HG02884 (cell line): ENCODE measurements at regions not wholly inside any gene's neighbourhood (a gene's known extent, or its start where the extent isn't known, plus 50 kb on each side); places are given as distances from the start of the nearest gene placed in this dataset.

Experiments used
- ATAC-seq: cut with Tn5 transposase; IDR thresholded peaks from one replicate; pipeline ENCODE4 v1.9.1; 2021; ENCODE audit warnings: mild to moderate bottlenecking, moderate library complexity; ENCODE audit not compliant: unreplicated experiment

DNA sequence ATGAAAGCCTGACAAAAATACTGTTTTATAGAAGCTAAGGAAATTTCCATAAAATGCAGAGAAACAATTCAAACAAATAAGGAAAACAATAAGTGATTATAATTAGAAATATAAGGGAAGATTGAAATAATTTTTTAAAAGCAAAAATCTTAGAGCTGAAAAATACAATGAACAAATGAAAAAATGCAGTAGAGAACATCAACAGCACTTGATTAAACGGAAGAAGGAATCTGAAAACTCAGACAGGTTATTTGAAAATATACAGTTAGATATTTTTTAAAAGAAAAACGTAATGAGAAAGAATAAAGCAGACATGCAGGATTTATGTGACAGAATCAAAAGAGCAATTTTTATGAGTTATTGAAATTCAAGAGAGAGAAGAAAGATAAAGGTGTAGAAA is 279.1 kb upstream of the MAGI2 start:
- no peak for ATAC-seq

DNA sequence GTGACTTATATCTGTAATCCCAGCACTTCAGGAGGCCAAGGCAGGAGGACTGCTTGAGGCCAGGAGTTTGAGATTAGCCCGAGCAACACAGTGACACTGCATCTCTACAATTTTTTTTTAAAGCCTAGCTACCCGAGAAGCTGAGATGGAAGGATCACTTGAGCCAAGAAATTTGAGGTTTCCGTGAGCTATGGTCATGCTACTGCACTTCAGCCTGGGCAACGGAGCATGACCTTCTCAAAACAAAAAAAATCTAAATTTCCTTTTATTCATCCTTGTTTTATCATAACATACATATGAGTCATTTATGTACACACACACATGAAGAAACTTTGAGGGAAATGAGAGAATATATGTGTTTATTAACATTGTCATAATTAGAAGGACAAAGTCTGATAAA is 277.5 kb upstream of the MAGI2 start:
- ATAC-seq = no peak

DNA sequence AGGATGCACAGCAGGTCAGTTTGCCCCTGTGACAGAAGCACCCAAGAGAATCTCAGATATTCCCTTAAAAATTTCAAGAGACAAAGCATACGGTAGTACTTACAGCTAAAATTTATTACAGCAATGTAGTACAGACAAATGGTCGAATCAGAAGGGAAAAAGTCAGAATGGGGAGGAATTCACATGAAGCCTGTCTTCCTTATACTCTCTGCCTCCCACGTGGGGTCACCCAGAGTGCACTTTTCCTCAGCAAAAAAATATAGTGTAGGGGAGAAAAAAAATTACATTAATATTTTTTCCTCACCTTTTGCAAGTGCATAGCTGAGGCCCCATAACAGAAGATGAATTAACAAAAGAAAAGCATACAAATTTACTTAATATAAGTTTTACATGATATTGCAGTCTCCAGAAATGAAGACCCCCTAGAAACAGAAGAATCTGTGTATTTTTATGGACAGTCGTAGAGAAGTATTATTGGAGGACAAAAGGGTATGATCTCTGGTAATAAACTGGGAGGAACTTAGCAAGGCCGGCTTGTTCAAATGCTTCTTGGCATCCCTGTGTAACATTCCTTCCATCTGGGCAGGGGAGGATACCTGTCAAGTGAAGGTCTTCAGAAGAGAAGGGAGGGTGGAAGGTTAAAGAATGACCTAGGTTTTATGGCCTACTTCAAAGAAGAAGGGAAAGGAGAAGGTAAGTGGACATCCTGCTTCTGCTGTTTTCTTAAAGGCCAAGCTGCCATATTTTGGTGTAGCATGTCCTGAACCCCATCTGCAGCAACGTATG is 270.6 kb upstream of the MAGI2 start:
- ATAC-seq = no peak

DNA sequence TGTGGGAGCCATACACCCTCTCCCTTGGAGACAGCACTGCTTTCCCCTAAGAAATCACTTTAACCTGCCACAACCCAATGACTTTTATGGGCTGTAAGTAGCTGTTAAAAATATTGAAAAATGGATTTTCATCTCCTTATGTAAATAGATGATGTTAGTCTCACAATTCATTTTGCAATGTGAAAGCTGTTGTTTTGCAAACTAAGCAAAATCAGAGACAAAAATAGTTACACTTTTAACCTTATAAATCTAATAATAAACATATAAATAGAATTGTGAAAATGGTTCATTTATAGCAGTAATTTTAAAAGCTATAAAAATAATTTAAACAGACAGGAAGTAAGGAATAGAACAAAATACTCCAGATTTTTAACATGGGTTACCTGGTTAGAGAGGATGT is 268.8 kb upstream of the MAGI2 start:
- ATAC-seq = no peak

DNA sequence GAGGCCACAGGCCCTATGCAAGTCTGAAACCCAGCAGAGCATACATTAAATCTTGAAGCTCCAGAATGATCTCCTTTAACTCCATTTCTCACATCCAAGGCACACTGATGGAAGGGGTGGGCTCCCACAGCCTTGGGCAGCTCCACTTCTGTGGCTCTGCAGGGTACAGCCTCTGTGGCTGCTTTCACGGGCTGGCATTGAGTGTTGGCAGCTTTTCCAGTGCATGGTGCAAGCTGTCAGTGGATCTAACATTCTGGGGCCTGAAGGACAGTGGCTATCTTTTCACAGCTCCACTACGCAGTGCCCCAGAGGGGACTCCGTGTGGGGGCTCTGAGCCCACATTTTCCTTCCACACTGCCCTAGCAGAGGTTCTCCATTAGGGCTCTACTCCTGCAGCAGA is 265.7 kb upstream of the MAGI2 start:
- no peak for ATAC-seq

DNA sequence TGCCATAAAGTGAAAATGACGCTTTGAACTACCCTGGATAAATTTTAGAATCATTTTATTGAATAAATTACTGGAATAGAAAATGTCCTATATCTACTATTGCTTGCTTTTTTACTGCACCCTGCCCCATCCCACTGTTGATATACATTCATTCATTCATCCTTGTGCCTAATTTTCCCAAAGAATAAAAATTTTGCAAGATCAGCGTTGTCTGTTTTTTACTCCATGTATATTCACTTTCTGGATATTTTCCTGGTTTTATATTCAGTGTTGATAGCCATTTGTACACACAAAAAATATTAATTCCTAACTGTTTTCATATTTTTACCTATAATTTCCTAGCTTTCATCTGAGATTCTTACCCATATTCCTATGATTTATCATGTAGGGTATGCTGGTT is 262.9 kb upstream of the MAGI2 start:
- ATAC-seq = no peak

DNA sequence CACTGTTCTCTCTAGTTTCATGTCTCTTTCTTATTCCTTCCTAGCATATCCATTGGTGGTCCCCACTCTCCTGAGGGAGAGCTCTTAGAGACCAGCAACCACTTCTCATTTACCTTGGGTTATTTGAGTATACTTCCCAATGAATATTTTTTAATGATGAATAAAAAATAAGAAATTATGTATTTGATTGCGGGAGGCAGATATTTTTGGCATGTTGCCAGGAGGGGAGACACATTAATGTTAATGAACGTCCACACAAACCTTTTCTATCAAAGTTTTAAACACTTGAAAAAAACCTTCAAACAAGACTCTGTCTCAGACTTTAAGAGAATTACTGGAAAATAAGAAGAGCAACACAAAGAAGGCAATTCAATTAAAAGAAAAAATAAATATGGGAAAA is 260.6 kb upstream of the MAGI2 start:
- no peak for ATAC-seq

DNA sequence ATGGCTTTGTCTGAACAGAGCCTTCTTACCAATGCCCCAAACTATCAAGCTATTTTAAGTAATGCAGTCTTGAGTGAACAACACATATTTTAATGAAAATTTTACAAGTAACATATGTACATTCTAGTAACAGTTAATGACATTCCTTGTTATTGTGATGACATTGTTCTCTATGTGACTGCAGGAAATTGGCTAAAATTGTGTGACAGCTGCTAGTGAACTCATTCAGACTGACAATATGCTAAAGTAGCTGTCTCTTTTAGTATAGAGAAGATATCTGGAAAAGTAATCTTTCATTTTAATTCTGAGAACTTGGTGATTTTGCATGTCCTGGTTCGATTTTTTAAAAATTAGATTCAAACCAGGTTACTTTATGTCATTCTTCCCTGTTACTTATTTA is 259.8 kb upstream of the MAGI2 start:
- no peak for ATAC-seq

DNA sequence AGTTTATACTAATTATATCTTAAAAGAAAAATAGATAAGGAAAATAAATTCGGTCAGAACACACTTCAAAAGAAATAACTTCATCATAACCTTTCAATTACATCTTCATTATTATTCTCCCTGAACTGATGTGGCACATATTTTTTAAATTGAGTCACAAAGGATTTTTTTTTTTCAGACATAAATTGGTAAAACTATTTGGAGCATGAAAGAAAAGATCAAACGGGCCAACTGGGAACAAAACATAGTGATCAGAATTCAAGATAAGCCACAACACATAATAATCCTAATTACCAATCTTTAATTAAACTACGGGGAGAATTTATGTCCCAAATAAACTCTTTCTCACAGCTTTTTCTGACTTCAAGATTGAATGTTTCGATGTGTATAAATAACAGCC is 258.2 kb upstream of the MAGI2 start:
- no peak for ATAC-seq

DNA sequence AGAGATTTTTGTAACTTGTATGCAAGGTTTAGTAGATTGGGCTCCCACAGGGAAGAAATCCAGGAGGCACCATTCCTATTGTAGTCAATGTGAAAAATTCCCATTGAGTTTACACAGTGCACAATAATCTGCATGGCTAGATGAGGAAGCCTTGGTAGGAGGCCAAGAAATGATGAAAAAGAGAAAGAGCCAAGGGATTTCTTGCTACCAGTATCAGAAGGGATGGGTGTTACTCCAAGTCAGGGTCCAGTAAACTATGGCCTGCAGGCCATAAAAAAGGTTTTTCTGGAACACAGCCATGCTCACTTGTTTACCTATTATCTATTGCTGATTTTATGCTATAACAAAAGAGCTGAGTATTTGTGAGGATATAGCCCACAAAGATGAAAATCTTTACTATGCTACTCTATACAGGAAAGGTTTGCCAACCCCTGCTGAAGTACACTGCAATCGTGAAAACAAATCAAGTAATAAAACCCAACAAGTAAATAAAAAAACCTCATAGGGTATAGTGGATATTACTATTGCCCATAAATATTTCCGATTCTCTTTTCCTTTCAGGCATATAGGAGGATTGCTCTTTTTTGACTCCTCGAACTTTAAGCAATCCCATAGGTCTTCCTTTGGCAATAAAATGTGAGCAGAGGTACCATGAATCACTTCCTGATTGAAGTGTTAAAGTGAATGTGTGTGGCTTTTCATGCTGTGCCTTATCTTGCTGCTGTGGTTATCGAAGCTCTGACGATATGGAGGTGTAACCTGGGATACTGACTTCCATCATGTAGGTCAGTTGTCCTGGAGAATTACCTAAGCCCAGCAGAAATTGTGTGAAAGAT is 256.3 kb upstream of the MAGI2 start:
- ATAC-seq = no peak

DNA sequence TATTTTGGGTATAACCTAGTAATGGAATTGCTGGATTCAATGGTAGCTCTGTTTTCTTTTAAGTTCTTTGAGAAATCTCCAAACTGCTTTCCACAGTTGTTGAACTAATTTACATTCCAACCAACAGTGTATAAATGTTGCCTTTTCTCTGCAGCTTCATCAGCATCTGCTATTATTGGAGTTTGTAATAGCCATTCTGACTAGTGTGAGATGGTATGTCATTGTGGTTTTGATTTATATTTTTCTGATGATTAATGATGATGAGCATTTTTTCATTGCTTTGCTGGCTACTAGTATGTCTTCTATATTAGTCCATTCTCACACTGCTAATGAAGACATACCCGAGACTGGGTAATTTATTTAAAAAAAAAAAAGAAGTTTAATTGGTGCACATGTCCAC is 248.6 kb upstream of the MAGI2 start:
- no peak for ATAC-seq

DNA sequence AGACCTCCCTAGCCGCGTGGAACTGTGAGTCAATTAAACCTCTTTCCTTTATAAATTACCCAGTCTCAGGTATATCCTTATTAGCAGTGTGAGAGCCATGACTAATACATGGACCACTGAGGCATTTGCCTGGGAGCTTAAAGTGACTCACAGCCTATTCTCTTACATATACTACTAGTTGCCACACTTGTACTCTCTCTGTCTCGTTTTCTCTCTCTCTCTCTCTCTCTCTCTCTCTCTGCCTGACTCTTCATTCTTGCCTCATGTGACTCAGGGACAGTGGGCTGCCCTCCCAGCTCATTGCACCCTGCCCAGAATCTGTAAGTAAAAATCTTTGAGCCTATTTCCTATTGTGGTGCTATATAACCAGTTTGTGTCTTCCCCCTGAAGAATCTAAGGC is 238.5 kb upstream of the MAGI2 start:
- no peak for ATAC-seq

DNA sequence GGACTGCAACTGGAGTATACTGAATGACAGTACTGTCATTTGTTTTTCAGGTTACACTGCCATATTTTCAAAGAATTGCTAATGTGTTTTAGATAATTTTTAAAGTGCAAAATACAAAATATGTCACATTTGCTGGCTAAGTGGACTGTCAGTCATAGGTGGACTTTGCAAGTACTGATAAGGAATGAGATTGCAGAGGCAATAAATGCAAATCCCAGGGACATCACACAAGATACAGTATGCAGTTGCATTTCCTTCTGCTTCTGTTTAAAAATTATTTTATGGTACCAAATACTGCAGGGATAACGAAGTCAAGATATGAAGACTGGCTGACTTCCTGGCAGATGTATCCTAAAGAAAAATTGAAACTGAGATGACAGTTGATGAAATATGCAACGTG is 237.6 kb upstream of the MAGI2 start:
- no peak for ATAC-seq

DNA sequence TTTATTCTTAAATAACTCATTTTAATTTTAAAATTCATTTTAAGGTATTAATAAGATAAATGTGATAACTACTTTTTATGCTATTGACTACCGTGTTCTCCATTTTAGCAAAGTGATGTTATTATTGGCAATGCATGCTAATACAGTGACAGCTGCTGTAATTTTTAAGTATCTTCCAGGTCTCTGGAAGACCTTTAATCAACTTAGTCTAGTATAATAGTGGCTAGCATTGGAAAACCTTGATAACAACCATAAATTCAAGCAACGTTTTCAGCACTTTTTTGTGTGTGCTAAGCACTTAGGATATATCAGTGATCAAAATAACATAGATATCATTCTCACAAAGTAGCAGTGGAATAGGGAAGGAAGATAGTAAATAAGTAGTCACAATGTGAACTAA is 230.9 kb upstream of the MAGI2 start:
- ATAC-seq = no peak

DNA sequence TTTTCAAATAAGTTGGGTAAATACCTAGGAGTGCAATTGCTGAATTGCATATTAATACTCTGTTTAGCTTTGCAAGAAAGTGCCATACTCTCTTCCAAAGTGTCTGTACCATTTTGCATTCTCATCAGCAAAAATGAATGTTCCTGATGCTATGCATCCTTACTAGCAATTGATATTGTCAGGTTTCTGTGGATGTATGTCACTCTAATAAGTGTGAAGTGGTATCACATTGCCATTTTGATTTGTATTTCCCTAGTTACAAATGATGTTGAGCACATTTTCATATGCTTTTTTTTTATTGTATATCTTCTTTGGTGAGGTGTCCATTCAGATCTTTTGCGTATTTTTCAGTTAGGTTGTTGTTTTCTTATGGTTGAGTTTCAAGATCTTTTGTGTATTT is 230.4 kb upstream of the MAGI2 start:
- no peak for ATAC-seq

DNA sequence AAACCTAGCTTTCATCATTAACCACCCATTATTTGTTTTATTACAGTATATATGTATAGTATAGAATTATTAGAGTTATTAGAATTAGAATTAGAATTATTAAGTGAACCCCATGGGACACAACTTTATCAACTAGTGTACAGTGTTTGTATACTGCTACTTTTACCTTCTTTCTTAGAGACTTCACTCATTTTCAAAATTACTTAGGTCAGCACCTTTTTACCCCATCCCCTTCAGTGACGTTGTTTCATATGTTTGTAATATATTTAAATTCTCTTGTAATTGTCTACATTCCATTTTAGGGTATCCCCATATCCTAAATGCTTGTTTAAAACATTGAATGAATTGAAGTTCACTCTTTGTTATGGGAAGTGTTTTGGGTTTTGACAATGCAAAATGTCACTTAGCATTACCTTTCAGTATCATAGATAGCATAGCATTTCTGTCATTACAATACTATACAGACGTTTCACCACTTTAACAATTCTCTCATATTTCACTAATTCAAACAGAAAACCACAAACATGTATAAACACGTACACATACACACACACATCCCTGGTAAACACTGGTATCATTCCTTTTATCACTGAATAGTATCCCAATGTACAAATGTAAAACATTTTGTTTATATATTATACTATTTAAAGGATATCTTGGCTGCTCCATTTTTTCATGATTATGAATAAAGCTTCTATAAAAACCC is 229.9 kb upstream of the MAGI2 start:
- ATAC-seq = no peak

DNA sequence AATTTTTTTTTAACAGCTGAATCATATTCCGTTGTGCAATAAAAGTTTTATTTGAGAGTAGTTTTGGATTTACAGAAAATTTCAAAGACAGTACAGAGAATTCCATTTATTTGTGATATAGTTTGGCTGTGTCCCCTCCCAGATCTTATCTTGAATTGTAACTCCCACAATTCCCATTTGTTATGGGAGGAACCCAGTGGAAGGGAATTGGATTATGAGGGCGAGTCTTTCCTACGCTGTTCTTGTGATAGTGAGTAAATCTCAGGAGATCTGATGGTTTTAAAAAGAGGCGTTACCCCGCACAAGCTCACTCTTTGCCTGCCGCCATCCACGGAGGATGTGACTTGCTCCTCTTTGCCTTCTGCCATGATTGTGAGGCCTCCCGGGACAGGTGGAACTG is 228.0 kb upstream of the MAGI2 start:
- no peak for ATAC-seq

DNA sequence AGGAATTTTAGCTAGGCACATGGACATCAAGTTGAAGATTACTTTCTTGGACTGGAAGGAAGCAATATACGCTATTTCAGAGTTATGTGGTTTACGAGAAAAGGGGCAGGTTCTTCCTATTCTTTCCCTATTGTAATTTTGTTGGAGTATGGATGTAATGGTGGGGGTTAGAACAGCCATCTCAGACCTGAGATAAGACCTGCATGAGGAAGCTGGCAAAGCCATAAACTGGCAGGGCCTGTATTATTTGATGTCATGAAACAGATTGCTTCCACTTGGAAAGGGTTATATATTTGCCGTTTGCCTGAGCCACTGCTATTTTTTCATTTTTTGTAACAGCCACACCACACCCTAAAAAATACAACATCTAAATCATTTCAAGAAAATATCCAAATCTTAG is 220.5 kb upstream of the MAGI2 start:
- no peak for ATAC-seq

DNA sequence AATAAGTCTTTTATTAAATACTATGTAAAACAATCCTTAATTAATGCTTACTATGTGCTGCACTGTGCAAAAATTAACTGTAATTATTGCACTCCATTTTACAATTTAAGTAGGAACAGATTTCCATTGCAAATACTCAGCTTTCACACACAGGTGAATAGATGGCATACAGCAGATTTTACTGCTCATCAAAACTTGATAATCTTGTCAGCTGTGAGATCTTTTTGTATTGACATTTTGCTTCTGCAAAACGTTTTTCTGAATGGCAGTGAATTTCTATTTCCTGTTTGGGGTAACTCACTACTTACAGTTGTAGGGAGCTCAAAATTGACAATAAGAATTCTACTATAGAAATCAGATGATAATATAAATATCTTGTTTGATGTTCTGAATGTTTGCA is 220.0 kb upstream of the MAGI2 start:
- no peak for ATAC-seq

DNA sequence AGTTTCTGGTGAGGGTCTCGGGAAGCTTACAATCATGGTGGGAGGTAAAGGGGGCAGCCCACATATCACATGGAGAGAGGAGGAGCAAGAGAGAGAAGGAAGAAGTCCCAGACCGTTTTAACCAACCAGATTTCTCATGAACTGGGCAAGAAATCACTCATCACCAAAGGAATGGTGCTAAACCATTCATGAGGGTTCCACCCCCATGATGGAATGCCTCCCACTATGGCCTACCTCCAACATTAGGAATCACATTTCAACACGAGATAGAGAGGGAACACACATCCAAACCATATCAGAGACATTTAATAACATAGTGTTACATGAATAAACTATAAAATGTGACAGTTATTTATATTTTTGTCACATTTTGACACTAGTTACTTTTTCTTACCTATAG is 214.8 kb upstream of the MAGI2 start:
- no peak for ATAC-seq

DNA sequence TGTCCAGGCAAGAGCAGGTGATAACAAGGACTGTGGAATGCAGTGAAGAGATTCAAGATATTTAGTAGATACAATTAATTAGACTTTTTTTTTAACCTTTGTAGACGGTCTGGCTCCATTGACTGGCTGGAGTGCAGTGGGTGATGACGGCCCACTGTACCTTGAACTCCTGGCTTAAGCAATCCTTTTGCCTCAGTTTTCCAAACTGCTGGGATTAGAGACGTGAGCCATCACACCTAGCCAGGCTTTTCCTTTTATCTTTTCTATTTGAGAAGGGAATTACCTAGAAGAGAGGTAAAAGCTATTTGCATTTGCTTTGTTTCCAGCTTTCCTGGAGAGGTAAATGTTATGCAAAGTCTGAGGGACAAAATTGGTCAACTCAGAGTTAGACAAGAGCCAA is 213.0 kb upstream of the MAGI2 start:
- no peak for ATAC-seq
